HG02678 (cell line): ENCODE measurements at regions not wholly inside any gene's neighbourhood (a gene's known extent, or its start where the extent isn't known, plus 50 kb on each side); places are given as distances from the start of the nearest gene placed in this dataset.
"Not testable (repeated sequence)": the region's sequence is repeated elsewhere in the genome, so short reads cannot be mapped to it uniquely, and the experiment has no call there.

Experiments
- ATAC-seq: cut with Tn5 transposase; IDR thresholded peaks from one replicate; pipeline ENCODE4 v1.9.1; 2021; ENCODE audit warnings: mild to moderate bottlenecking, moderate library complexity; ENCODE audit not compliant: unreplicated experiment

DNA sequence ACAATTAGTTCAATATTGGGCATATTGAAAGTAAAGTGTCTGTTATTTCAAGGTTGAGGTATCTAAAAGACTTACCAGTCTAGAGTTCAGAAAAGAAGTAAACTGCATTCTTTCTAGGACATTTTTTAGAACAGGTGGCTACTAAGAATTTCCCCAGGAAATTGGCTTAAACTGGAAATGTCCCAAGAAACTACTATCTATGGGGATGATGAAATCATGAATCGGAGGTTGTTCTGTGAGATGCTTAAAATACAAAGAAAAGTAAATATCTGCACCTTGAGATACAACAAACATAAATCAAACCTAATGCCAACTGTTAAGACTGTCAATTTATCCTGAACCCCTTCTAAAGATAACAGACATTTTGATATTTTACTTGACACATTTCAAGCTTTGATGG is 226.5 kb upstream of the NREP start:
- no peak for ATAC-seq

DNA sequence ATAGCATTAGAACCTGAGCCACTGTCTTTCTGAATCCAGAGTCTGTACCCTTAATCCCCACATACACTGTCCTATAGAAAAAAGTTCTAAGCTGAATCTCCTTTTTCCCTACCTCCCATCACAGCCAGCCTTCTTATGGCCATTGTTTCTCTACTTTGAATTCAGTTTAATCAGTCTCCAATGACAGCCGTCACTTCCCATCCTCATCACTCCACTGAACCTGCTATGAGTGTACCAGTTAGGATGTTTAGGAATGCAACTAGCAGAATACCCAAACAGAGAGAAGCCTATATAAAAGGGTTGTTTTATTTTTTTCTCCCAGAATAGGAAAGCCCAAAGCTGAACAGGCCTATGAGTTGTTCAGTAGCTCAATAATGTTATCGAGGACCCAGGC is 220.4 kb upstream of the NREP start:
- no peak for ATAC-seq

DNA sequence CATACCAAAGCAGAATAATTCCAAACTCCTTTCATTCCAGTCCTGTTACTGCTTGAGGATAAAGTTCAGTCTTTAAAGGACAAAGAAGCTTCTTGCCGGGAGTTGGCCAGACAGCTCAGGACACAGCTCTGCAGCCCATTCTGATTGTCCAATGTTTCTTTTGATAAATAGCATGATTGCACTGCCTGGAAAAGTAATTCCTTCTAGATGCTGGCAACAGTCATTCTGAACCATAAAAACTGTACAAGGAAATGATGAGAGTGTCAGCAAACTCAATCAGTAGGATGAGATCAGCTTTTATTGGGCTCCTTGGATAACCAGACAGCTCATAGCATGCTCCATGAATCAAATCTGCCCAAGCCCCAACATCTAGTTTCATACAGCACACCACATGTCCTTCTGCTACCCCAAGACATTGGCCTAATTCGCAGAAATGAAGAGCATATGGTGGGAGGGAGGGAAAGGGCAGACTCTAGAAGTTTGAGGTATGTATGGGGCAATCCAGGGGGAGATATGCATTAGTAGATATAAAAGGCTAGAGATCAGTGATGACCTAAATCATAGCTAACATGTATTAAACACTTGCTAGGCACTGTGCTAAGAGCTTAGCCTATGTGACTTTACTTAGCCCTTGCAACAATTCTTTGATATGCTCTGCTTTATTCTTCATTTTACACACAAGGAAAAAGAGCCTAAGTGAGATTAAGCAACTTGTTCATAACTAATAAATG is 219.9 kb upstream of the NREP start:
- no peak for ATAC-seq

DNA sequence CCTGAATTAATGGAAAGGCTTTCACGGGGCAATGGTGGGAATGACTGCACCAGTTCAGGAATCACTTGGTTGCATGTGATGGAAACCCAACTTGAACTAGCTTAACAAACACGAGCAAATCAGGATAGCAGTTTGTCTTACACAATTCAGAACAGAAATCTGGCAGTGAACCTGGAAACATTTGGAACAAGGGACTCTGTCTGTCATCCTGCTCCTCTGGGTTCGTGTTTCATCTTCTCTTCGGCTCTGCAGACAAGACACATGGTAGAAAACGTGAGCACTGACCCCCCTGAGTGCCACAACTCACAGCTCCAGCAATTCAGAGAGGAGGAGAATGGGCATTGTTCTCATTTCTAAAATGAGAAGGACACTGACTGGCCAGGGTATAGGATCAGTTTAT is 218.1 kb upstream of the NREP start:
- no peak for ATAC-seq

DNA sequence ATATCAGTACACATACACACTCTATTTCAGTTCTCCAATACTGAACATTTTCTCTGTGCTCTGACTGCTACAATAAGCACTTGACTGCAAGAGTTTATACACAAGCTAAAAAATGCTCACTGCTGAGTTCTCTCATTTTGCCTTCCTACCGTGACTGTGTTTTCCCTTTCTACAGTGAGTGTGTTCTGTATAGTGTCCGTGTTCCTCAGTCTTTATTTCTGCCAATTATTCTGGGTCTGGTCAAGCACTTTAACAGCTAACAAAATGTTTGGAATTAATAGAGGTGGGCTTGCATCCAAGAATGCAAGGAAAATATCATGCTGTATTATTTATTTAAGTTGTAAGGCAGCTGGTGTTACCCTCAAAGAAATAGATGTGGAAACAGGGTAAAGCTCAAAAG is 217.0 kb upstream of the NREP start:
- no peak for ATAC-seq

DNA sequence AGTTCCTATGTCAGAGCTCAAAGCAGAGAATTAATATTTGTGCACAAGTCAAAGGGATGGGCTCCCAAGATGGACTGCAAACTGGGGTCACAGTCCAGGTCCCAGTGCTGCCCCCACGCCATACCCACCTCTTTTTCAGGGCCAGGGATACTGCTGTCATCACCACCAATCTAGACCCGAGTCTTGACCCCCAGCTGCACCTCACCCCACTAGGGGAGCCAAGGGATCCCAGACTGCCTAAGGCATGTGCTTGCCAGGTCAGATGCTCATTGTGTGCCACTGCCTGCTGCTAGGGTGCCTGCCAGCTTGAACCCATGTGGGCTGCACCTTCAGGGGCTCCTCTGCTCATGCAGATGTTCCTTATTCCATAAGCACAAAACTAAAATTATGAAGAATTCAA is 215.6 kb upstream of the NREP start:
- ATAC-seq: no peak

DNA sequence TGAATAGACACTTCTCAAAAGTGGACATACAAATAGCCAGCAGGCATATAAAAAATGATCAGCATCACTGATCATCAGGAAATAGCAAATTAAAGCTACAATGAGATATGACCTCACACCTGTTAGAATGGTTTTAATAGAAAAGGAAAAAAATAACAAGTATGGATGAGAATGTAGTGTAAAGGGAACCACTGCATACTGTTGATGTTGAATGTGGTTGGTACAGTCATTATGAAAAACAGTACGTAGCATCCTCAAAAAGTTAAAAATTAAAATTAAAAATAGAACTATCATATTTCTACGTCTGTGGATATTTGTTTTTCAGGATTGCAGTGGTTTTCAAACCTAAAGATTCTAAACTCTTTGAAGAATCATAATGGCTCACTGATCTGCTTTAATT is 215.1 kb upstream of the NREP start:
- no peak for ATAC-seq

DNA sequence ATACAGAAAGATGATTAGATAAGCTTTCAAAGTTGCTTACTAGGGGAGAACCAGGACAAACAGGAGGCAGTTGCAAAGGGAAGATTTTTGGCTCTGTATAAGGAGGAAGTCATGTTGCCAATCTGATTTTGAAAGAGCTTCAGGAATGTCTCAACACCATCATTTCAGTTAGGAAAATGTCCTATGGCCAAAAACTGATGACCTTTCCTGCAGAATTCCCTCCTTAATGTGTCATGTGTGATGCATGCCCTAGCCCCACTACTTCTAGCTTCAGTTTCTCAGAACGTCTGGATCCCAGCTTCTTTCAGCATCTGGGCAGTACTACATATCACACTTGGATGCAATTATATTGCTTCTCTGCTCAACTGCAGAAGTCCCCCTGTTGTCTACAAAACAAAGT is 211.5 kb upstream of the NREP start:
- ATAC-seq: no peak

DNA sequence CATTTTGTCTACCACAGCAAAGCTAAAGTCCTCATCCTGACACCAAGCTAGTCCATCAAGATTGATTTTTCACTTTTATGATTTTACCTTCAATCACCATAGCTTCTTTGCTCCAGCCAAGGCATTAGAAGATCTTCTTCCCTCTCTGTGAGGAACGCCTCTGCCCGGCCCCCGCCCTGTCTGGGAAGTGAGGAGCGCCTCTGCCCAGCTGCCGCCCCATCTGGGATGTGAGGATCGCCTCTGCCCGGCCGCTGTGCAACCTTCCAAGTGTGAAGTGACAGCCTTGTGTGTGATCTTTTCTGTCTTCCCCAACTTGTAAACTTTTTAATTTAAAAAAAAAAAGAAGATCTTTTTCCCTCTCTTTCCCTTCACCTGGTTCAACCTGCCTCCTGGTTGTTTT is 210.5 kb upstream of the NREP start:
- no peak for ATAC-seq

DNA sequence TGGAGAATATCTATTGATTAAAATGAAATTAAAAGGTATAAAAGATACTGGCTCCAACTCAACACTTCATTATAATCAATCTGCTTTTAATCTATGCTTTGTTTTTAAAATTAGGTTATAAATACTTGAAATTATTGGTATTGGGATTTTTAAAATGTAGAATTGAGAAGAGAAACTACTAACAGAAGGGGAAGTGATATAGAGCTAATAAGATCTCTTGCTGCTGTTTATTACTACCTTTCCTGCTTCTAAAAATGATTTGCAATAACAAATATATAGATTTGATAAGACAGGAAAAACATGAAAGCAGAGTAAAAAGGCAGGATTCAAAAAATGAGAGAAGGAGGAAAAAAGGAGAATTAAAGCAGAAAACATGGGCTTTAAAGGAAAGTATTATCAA is 209.3 kb upstream of the NREP start:
- ATAC-seq: no peak

DNA sequence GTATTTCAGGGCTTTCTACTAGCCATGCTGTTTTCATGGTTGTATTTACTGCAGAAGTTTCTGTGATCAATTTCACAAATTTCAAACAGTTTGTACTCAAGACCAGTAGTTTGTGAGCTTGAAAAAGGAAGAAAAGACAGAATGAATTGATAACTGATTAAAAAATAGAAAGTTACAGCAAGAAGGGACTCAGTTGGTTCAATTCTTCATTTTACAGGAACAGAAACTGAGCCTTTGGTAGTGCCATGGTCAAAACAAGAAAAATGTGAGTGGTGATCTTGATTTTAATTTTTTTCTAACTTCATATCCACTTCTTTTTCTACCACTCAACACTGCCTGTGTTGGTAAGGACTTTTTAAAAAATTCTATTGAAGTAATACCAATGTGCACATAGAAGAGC is 206.6 kb upstream of the NREP start:
- ATAC-seq: no peak

DNA sequence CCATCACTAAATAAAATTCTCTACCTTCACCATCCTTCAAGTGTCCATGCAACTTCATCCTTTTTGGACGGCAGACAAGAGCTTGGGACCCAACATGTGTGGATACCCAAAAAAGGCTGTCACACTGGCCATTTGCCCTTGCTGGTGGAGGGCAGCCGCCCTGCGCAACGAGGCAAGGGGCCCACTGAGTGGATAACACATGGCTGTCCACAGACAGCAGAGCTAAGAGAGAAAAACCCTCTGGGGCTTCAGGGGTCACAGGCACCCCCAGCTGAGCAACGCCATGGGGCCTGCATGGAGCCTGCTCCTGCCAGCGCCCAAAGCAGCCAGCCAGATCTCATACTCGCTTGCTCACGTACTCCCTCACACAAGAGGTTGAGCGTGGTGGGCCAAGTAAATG is 205.9 kb upstream of the NREP start:
- ATAC-seq: no peak

DNA sequence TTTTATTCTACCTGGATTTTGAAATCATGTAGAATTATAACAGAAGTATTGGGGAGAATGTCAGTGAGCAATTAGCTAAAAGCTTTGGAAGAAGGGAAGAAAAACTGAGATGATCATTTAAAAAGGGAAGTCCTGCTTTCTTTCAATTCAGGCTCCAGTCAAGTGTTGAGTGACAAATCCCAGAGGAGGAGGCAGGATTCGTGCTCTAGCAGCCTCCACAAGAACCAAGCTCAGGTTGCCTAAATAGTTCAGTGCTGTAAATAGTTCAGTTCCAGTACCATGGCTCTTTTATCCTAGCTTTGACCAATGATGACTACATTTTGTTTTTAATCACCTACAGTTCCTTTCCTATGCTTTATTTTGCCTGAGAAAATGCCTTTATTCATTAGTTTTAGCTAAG is 204.9 kb upstream of the NREP start:
- no peak for ATAC-seq

DNA sequence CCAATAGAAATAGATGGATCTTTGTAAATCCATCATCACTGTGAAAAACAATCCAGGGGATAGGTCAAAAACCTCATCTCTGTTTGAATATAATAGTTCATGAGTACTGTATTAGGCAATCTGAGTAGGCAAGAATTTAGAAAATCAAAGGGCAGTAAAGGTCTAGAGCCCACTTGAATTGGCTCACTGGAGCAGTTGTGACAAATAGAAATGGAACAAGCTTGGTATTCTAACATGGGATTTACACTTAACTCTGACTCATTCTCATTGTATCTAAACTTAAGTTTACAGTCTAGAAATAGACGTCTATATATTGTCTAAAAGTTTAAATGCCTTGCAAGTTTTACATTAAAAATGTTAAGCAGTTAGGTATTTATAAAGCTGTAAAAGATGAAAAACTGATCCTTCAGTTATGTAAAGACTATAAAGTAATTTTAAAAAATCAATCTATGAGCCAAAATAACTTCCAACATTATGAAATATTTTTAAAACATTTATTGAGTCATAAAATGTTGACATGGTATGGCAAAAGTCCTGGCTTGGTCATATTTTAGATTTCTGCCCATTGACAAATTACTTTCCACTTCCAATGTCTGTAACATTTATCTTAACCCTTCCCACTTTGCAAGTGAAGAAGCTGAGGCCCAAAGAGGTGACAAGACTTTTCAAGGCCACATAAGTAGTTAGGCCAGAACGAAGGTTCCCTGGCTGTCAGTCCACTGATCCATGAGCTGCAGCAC is 203.7 kb upstream of the NREP start:
- ATAC-seq: no peak

DNA sequence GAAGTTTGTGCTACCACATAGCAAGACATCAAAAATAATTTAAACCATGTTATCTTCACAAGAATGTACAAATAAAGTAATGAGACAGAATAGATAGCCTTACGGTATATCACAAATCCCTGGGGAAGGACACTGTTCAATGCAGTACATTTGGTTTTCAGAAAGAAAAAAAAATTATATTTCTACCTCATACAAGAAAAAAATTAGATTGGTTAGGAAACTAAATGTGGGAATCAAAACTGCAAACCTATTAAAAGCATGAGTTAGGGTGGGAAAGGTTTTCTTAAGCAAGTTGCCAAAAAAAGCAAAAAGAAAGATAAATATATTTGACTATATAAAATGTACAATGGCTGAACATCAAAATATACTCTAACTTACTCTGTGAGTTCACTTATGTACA is 201.9 kb upstream of the NREP start:
- no peak for ATAC-seq

DNA sequence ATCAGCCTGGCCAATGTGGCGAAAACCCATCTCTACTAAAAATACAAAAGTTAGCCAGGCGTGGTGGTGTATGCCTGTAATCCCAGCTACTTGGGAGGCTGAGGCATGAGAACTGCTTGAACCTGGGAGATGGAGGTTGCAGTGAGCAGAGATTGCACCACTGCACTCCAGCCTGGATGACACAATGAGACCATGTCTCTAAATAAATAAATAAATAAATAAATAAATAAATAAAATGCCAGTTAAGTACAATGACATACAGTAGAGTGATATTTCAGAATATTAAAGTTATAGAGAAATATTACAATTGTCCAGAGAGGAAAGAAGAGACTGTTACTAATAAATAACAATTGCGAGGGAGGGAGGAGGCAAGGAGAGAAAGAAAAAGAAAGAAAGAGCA is 199.8 kb upstream of the NREP start:
- ATAC-seq: not testable (repeated sequence)

DNA sequence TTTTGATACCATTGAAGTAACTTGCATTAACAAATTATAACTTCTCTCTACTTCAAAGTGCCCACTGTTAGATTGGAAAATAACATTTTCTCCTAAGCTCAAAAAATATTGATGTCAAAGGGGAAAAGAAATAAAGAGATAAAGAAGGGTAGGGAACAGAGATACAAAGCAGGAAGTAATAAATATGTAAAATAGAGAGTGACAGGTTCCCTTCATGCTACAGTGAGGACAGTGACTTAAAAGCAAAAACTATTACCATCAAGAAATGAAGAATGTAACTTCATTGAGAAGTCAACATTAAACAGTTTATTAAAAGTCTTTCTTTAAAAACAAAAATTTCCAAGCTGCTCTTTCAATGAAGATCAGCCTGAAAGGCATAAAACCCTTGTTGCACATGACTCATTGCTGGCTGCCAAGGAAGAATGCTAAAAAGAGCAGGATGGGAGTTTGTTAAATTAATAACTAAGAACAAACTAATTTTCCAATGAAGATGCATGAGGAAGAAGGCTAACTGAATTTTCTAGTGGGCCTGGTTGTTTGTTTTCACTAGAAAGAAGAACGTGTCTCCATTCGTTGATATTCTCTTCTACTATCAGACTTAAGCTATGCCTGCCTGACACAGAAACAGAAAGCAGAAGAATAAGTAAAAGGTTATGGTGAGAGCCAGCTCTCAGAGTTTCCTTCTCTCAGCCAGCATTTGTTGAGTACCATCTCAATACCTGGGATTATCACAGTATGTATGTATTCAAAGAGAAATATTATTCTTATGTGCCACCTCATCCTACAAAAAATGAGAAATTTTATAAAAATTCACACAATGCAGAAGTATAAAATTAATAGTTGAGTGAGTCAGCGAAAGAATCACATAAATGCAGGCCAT is 197.8 kb upstream of the NREP start:
- peak; percentile 88 for ATAC-seq

DNA sequence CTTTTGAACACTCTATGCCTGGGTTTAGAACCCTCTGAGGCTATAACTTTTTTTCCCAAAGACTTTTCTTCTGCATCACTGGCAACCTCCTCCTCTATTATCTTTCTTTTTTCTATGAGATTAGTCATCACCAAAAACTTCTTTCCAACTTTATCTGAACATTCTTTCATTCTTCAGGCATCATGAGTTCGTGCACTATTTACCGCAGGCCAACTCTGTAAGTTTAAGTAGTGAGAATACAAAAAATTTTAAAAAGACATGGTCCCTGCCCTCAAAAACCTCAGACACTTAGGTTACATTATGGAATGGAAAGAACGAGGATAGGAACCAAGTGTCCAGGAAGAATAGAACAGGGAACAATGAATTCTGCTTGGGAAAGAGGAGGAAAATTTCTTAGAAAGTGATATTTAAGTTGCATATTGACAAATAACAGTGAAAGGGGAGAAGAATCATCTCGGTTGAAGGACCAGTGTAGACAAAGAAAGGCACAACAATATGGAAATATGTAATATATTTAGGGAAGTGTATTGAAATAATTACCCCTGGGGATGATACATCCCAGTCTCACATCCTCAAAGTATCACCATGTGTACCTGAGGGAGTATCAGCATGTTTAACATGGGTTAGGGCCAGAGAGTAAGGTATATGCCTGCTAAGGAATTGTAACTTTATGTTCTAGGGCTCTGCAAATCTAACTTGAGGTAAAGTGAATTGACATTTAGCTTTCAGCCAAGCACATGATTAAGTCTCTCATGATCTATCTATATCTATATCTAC is 196.5 kb upstream of the NREP start:
- no peak for ATAC-seq

DNA sequence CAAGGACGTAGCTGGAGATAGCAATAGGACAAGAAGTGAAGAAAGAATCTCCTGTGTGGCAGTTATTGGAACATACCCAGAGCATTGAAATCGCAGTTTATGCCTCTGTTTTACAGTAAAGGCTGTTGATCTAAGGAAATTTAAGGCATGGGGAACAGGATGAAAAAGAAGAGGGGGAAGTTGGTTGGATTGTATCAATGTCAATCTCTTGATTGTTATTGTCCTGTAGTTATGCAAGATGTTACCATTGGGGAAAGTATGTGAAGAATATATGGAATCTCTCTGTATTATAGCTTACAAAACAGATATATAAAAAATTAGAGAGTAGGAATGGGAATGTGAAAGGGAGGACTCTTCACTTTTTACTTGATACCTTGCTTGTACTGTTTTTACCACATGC is 195.6 kb upstream of the NREP start:
- ATAC-seq: no peak

DNA sequence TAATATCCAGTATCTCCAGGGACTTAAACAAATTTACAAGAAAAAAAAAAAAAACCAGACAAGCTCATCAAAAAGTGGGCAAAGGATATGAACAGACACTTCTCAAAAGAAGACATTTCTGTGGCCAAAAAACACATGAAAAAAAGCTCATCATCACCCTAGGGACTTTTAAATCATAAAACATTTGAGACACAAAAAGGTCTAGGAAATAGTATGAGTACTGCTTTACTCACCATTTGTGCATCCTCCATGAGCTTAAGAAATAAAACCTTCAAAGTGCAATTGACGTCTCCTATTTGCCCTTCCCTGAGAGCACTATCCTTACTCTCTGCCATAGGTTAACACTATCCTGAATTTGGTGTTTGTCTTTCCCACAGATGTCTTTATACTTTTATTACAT is 193.7 kb upstream of the NREP start:
- no peak for ATAC-seq
